Lower leg skin (tissue), 3 donors: ENCODE measurements at regions not wholly inside any gene's neighbourhood (a gene's known extent, or its start where the extent isn't known, plus 50 kb on each side); places are given as distances from the start of the nearest gene placed in this dataset.

ENCODE experiments used
- CTCF ChIP-seq, 3 donors: fragments of 450-650 bp; IDR thresholded peaks; one replicate each; pipeline ENCODE4 v1.5.1; 2016; ENCODE audit warnings: antibody characterized with exemption in 3 of 3, mild to moderate bottlenecking in 3 of 3, moderate library complexity in 2 of 3
- POLR2A ChIP-seq, 2 donors: fragments of 450-650 bp; IDR thresholded peaks; one replicate each; pipeline ENCODE4 v1.6.1; 2016 to 2017; ENCODE audit warnings: antibody characterized with exemption in 2 of 2, mild to moderate bottlenecking in 1 of 2, moderate library complexity in 1 of 2

- TF ChIP-seq CTCF (IDR thresholded peaks at IDR 0.05) (no peak), POLR2A (IDR thresholded peaks at IDR 0.05) (no peak)
Observed at GRCh38 chr3:84209474-84209873, 749.3 kb upstream of the CADM2 start.
